Neural progenitor cell (in vitro differentiated cells): ENCODE measurements at regions not wholly inside any gene's neighbourhood (a gene's known extent, or its start where the extent isn't known, plus 50 kb on each side); places are given as distances from the start of the nearest gene placed in this dataset.
"Not testable (repeated sequence)": the region's sequence is repeated elsewhere in the genome, so short reads cannot be mapped to it uniquely, and the experiment has no call there.

ENCODE experiments used
- DNase-seq: peaks from one replicate; pipeline ENCODE4 v3.0.0-alpha.2; 2016; ENCODE audit warnings: low spot score
- H2AFZ ChIP-seq: fragments of 200-600 bp; sonication (generic); replicated peaks from 2 replicates; pipeline ENCODE4 v1.6.1; 2016; ENCODE audit warnings: antibody characterized with exemption
- H3F3A ChIP-seq: fragments of 200-600 bp; sonication (generic); 2 replicates; pipeline ENCODE4 v1.6.1; 2016; ENCODE audit warnings: antibody characterized with exemption, low read depth
- H3K27ac ChIP-seq: fragments of 200-600 bp; sonication (generic); 2 replicates; pipeline ENCODE4 v1.5.1; 2016; ENCODE audit warnings: mild to moderate bottlenecking
- H3K27me3 ChIP-seq: fragments of 200-600 bp; sonication (generic); 2 replicates; pipeline ENCODE4 v1.6.1; 2016; ENCODE audit warnings: mild to moderate bottlenecking, moderate library complexity
- H3K36me3 ChIP-seq: fragments of 200-600 bp; sonication (generic); 2 replicates; pipeline ENCODE4 v1.5.1; 2016
- H3K4me1 ChIP-seq: fragments of 200-600 bp; sonication (generic); 2 replicates; pipeline ENCODE4 v1.6.1; 2016; ENCODE audit warnings: mixed run types
- H3K4me2 ChIP-seq: fragments of 200-600 bp; sonication (generic); 2 replicates; pipeline ENCODE4 v1.6.1; 2016
- H3K4me3 ChIP-seq: fragments of 200-600 bp; sonication (generic); 2 replicates; pipeline ENCODE4 v1.5.1; 2016
- H3K79me2 ChIP-seq: fragments of 200-600 bp; sonication (generic); 2 replicates; pipeline ENCODE4 v1.6.1; 2016; ENCODE audit warnings: low read depth
- H3K9ac ChIP-seq: fragments of 200-600 bp; sonication (generic); 2 replicates; pipeline ENCODE4 v1.6.1; 2016
- H3K9me3 ChIP-seq: fragments of 200-600 bp; sonication (generic); 2 replicates; pipeline ENCODE4 v1.5.1; 2016; ENCODE audit warnings: low read depth
- H4K20me1 ChIP-seq: fragments of 200-600 bp; sonication (generic); 2 replicates; pipeline ENCODE4 v1.6.1; 2016; ENCODE audit warnings: low read depth
- H3K27ac Mint-ChIP-seq: 3 replicates; pipeline ENCODE4 v1.8.0; 2021; ENCODE audit warnings: mixed read lengths
- H3K27me3 Mint-ChIP-seq: 2 replicates; pipeline ENCODE4 v1.8.0; 2022; ENCODE audit warnings: low read depth, mild to moderate bottlenecking, inconsistent platforms, moderate library complexity, mixed read lengths; ENCODE audit not compliant: insufficient read depth
- H3K36me3 Mint-ChIP-seq: 3 replicates; pipeline ENCODE4 v1.8.0; 2021; ENCODE audit warnings: mixed read lengths
- H3K4me1 Mint-ChIP-seq: 3 replicates; pipeline ENCODE4 v1.8.0; 2021; ENCODE audit warnings: mixed read lengths
- H3K4me3 Mint-ChIP-seq: 3 replicates; pipeline ENCODE4 v1.8.0; 2021; ENCODE audit warnings: mild to moderate bottlenecking, moderate library complexity, mixed read lengths
- H3K9me3 Mint-ChIP-seq: 3 replicates; pipeline ENCODE4 v1.8.0; 2020; ENCODE audit warnings: mixed read lengths

DNA sequence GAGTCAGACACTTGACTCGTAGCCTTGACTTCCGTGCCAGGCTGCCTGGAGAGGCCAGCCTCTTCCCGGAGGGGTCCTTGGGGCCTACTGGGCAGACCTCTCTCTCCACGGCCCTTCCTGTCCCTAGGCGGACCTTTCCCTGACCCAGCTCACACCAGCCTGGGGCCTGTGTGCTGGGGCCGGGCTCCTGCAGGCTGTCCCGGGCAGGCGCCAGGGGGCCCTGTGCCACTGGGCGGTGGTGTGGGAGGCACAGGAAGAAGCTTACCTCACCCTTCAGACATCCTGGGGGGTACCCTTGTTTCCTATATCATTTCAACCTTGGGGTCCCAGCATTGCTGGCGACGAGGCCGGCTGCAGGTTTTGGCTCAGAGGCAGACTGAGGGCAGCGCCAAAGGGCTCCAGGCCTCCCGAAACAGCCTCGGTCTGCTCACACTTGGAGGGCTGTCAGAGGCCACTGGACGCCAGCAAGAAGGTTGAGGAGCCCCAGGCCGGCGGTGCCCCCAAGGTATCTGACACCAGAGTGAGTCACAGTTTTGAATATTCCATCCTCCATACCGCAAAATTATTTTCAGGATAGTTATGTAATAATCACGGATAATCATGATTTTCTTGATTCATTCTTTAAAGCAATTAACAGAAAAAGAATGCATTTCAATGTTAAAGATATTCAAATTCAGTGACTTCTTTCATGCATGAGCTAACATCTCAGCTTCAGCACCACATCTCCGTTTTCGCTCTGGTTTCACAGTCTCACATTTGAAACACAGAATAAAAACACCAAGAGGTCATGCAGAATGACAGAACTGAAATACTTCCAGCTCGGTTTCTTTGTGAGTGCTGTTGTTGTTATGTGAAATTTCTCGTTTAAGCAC lies 3967.6 kb upstream of the TPTE start:
- H3K9me3 ChIP-seq, DNase-seq, H3K36me3 Mint-ChIP-seq, H3K27me3 ChIP-seq, H3K27me3 Mint-ChIP-seq, H4K20me1 ChIP-seq, H3K4me2 ChIP-seq, H3K9ac ChIP-seq, H2AFZ ChIP-seq, H3K36me3 ChIP-seq, H3K4me3 ChIP-seq, H3K27ac ChIP-seq, H3K4me3 Mint-ChIP-seq, H3K79me2 ChIP-seq, H3K27ac Mint-ChIP-seq, H3K4me1 ChIP-seq, H3K9me3 Mint-ChIP-seq, H3K4me1 Mint-ChIP-seq, H3F3A ChIP-seq: not testable (repeated sequence)

DNA sequence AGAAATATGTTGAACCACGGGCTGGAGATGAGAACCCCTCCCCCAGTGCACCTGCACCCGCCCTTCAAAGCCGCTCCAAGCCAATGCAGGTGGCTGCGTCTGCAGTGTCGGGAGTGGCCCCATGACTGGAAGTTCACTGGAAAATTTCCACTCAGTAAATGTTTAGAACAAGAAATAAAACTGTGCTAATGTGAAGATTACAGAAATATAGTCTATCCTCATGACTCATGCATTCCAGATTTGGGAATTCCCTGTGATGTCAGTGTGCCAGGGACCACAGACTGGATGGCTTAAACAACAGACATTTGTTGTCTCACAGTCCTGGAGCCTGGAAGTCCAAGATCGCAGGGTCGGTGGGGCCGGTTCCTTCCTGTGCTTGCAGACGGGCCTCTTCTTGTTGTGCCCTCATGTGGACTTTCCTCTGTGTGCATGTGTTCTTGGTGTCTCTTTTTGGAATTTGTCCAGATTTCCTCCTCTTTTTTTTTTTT lies 3967.0 kb upstream of the TPTE start:
- H3K9me3 ChIP-seq, H3K79me2 ChIP-seq, H3K4me2 ChIP-seq, H3K27me3 Mint-ChIP-seq, H3K27ac Mint-ChIP-seq, H3K36me3 ChIP-seq, H3K9me3 Mint-ChIP-seq, H3K4me1 Mint-ChIP-seq, H3K4me1 ChIP-seq, H3K27me3 ChIP-seq, H3K9ac ChIP-seq, DNase-seq, H3K4me3 Mint-ChIP-seq, H3K4me3 ChIP-seq, H3K27ac ChIP-seq, H3K36me3 Mint-ChIP-seq, H4K20me1 ChIP-seq, H3F3A ChIP-seq, H2AFZ ChIP-seq: not testable (repeated sequence)

DNA sequence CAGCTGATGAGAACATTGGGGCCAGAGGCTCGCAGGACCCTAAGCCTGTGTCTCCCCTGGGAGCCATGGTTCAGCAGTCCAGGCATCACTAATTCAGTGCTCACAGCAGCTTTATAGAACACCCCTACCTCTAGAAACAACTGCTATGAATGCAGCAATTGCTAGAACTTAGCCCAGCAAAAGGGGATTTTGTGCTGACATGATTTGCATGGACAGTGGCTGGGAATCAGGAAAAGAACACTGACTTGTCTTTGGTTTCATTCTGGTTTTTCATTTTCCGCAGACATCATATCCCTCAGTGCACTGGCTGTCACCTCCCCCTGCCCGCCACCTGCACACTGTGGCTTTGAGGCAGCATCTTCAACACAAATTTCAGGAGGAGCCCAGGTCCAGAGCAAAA lies 3964.9 kb upstream of the TPTE start:
- not testable (repeated sequence) for H3K9me3 Mint-ChIP-seq, H3K9me3 ChIP-seq, H3K36me3 Mint-ChIP-seq, H4K20me1 ChIP-seq, H3K4me1 ChIP-seq, H2AFZ ChIP-seq, H3F3A ChIP-seq, H3K27me3 ChIP-seq, H3K27ac Mint-ChIP-seq, H3K4me3 Mint-ChIP-seq, H3K9ac ChIP-seq, DNase-seq, H3K79me2 ChIP-seq, H3K27me3 Mint-ChIP-seq, H3K27ac ChIP-seq, H3K4me3 ChIP-seq, H3K4me1 Mint-ChIP-seq, H3K4me2 ChIP-seq, H3K36me3 ChIP-seq

DNA sequence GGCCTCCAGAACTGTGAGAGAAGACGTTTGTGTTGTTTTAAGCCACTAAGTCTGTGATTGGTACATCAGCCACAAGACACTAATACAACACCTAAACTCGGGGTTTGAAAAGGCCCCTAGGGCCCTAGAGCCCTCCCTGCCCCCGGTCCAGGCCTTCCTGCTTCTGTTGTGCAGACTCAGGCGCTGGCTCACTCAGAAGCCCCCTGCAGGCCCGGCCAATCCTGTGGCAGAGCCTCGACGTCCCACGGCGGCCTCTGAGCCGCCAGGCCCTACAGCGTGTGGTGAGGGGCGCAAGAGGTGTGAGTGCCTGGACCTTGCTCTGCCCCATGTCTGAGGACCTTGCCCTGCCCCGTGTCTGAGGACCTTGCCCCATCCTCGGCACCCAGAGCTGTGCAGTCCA lies 3964.0 kb upstream of the TPTE start:
- H3K79me2 ChIP-seq, H4K20me1 ChIP-seq, H3K9ac ChIP-seq, H3K27me3 ChIP-seq, H3K36me3 ChIP-seq, H3K36me3 Mint-ChIP-seq, H3K4me1 ChIP-seq, H3K9me3 ChIP-seq, H3K27ac Mint-ChIP-seq, H3K4me1 Mint-ChIP-seq, H3K4me3 ChIP-seq, H3F3A ChIP-seq, DNase-seq, H3K4me2 ChIP-seq, H3K9me3 Mint-ChIP-seq, H3K27me3 Mint-ChIP-seq, H3K4me3 Mint-ChIP-seq, H3K27ac ChIP-seq, H2AFZ ChIP-seq: not testable (repeated sequence)

DNA sequence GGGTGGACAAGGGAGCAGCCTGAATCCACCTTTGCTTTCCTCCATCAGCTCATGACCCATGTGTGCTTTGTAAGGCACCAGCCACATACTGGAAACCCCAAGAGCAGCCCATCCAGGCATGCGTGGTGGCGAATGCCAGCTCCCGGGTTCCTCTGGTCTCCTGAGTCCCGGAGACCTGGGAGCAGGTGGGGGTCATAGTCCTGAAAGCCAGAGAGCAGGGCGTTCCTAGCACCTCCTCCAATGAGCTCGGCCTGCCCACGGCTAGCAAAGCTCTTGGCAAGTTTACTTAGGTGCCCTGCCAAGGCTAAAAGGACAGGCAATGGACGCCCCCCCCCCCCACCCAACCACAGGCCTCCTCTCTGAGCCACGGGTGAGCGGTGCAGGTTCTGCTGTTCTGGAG lies 3960.2 kb upstream of the TPTE start:
- not testable (repeated sequence) for H3K27ac Mint-ChIP-seq, H3K4me2 ChIP-seq, H3K4me1 ChIP-seq, H2AFZ ChIP-seq, H4K20me1 ChIP-seq, H3K9me3 Mint-ChIP-seq, H3K4me3 ChIP-seq, H3K36me3 Mint-ChIP-seq, H3K4me3 Mint-ChIP-seq, H3F3A ChIP-seq, H3K79me2 ChIP-seq, H3K9ac ChIP-seq, H3K27me3 ChIP-seq, H3K27me3 Mint-ChIP-seq, DNase-seq, H3K27ac ChIP-seq, H3K4me1 Mint-ChIP-seq, H3K9me3 ChIP-seq, H3K36me3 ChIP-seq

DNA sequence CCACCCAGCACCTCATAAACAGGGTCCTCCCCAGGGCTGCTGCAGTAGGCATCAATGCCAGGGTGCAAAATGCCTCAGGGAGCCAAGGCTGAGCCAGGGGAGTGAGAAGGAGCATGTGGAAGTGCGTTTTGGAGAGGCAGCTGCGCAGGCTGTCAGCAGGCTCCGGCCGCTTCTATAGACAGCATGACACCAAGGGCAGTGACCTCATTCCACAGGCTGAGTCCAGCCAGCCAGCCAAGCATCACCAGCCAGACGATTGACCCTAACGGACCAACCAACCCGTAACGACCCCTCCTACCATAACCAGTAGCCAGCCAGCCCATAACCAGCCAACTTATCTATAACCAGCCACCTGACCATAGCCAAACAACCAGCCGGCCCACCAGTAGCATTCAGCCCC lies 3959.8 kb upstream of the TPTE start:
- H4K20me1 ChIP-seq, H3K4me3 Mint-ChIP-seq, H3K79me2 ChIP-seq, H3K4me1 Mint-ChIP-seq, H2AFZ ChIP-seq, DNase-seq, H3K4me2 ChIP-seq, H3K36me3 ChIP-seq, H3K4me1 ChIP-seq, H3F3A ChIP-seq, H3K27me3 Mint-ChIP-seq, H3K9me3 Mint-ChIP-seq, H3K9ac ChIP-seq, H3K4me3 ChIP-seq, H3K27me3 ChIP-seq, H3K9me3 ChIP-seq, H3K27ac ChIP-seq, H3K36me3 Mint-ChIP-seq, H3K27ac Mint-ChIP-seq: not testable (repeated sequence)

DNA sequence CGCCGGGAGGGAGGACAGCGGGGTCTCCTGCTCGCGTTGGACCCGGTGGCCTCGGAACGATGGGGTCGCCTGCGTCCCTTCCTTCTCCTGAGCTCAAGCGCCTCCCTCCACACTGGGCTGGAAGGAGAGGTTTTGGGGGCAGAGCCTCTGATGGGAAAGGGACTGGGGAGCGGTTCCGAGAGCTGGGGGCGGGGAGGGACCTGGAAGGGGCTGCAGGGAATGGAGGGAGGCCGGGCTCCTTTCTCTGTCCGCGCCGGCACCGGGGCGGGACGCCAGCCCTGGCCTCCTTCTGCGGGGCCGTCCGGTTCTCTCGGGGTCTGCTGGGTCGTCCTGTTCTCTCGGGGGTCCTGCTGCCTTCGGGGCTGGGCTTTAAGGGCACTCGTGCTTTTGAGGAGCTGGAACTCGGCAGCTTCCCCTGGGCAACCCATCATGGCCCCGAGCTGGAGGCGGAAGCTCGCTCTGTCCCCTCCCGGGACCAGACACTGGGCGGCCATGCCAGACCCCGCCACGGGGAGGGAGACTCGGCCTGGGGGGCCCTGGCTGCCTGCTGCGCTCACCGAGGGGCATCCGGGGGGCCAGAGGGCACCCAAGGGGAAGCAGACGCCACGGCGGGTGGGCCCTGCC lies 3956.7 kb upstream of the TPTE start:
- not testable (repeated sequence) for H3K36me3 Mint-ChIP-seq, H3K36me3 ChIP-seq, H3K4me1 ChIP-seq, H3K27ac ChIP-seq, H4K20me1 ChIP-seq, H3K4me3 ChIP-seq, H3K4me1 Mint-ChIP-seq, H3K27me3 ChIP-seq, H3F3A ChIP-seq, H3K4me3 Mint-ChIP-seq, H3K9me3 Mint-ChIP-seq, H3K27me3 Mint-ChIP-seq, H3K4me2 ChIP-seq, H3K9me3 ChIP-seq, H2AFZ ChIP-seq, H3K27ac Mint-ChIP-seq, H3K79me2 ChIP-seq, DNase-seq, H3K9ac ChIP-seq
